Thymus (tissue), 11 donors: ENCODE measurements at regions not wholly inside any gene's neighbourhood (a gene's known extent, or its start where the extent isn't known, plus 50 kb on each side); places are given as distances from the start of the nearest gene placed in this dataset.

Experiments used
- DNase-seq, 9 donors: peaks; one replicate each; pipeline ENCODE4 v3.0.0-alpha.2; 2013; ENCODE audit warnings: low spot score in 9 of 9, low read depth in 6 of 9, missing footprints in 1 of 9
- H3K27ac ChIP-seq, 2 donors: one replicate each; pipeline ENCODE4 v1.5.1; 2013; ENCODE audit warnings: control low read depth in 1 of 2, low read depth in 1 of 2, low read length in 1 of 2, mild to moderate bottlenecking in 1 of 2, moderate library complexity in 1 of 2
- H3K27me3 ChIP-seq, 2 donors: one replicate each; pipeline ENCODE4 v1.5.1; 2013; ENCODE audit warnings: low read length in 1 of 2; ENCODE audit not compliant: control insufficient read depth in 2 of 2, insufficient read depth in 1 of 2
- H3K36me3 ChIP-seq, 2 donors: one replicate each; pipeline ENCODE4 v1.5.1; 2013; ENCODE audit warnings: low read length in 1 of 2, mild to moderate bottlenecking in 1 of 2, moderate library complexity in 1 of 2; ENCODE audit not compliant: control insufficient read depth in 2 of 2, insufficient read depth in 2 of 2
- H3K4me1 ChIP-seq, 2 donors: one replicate each; pipeline ENCODE4 v1.5.1; 2013; ENCODE audit warnings: low read length in 2 of 2; ENCODE audit not compliant: control insufficient read depth in 2 of 2, insufficient read depth in 2 of 2
- H3K4me3 ChIP-seq, 2 donors: one replicate each; pipeline ENCODE4 v1.5.1; 2013; ENCODE audit warnings: low read length in 2 of 2, control low read depth in 1 of 2, mild to moderate bottlenecking in 1 of 2
- H3K9me3 ChIP-seq, 2 donors: one replicate each; pipeline ENCODE4 v1.5.1; 2013; ENCODE audit warnings: low read length in 1 of 2, mild to moderate bottlenecking in 1 of 2; ENCODE audit not compliant: control insufficient read depth in 2 of 2, insufficient read depth in 1 of 2
- WGBS: extraction: QIAGEN DNeasy Blood & Tissue Kit; methylation state at CpG from one replicate; pipeline ENCODE4 v1.1.7; 2013; 5-methylcytosine and 5-hydroxymethylcytosine counted together
- donor health status: healthy.

GRCh38 chr2:147715807-147716206 is 129.0 kb upstream of the ACVR2A start:
- H3K4me3 ChIP-seq, result no peak overlapping the region
- no peaks in the 10 kb centered on the region for H3K4me1 ChIP-seq
- H3K27me3 ChIP-seq, result no peaks in the 10 kb centered on the region
- DNase-seq, result no peak
- no peaks in the 10 kb centered on the region for H3K9me3 ChIP-seq
- H3K36me3 ChIP-seq, result no peaks in the 10 kb centered on the region
- no peak overlapping the region for H3K27ac ChIP-seq

- H3K4me1 ChIP-seq, result no peaks in the 10 kb centered on the region
- no peak overlapping the region for H3K4me3 ChIP-seq
- DNase-seq, result no peak
- H3K36me3 ChIP-seq, result no peaks in the 10 kb centered on the region
- H3K9me3 ChIP-seq, result no peaks in the 10 kb centered on the region
- no peaks in the 10 kb centered on the region for H3K27me3 ChIP-seq
- no peak overlapping the region for H3K27ac ChIP-seq
- WGBS, result 90% methylated on average over 3 of the region's 3 CpGs
Observed at GRCh38 chr2:147714582-147714981, 130.2 kb upstream of the ACVR2A start.

GRCh38 chr2:147713349-147713748 is 131.5 kb upstream of the ACVR2A start:
- Histone ChIP-seq H3K4me1 (no peaks in the 10 kb centered on the region), H3K4me3 (no peak overlapping the region), H3K9me3 (no peaks in the 10 kb centered on the region), H3K27me3 (no peaks in the 10 kb centered on the region), H3K27ac (no peak overlapping the region), H3K36me3 (no peaks in the 10 kb centered on the region)
- no peak for DNase-seq

GRCh38 chr2:147712051-147712450 is 132.8 kb upstream of the ACVR2A start:
- 93% methylated on average over 2 of the region's 2 CpGs for WGBS
- Histone ChIP-seq H3K4me1 (no peaks in the 10 kb centered on the region), H3K27me3 (no peaks in the 10 kb centered on the region), H3K9me3 (no peaks in the 10 kb centered on the region), H3K27ac (no peak overlapping the region), H3K4me3 (no peak overlapping the region), H3K36me3 (no peaks in the 10 kb centered on the region)
- DNase-seq, result no peak

- 96% methylated on average over 4 of the region's 4 CpGs for WGBS
- Histone ChIP-seq H3K9me3 (no peaks in the 10 kb centered on the region), H3K36me3 (no peaks in the 10 kb centered on the region), H3K4me3 (no peak overlapping the region), H3K27ac (no peak overlapping the region), H3K27me3 (no peaks in the 10 kb centered on the region), H3K4me1 (no peaks in the 10 kb centered on the region)
- DNase-seq, result no peak
Observed at GRCh38 chr2:147711031-147711430, 133.8 kb upstream of the ACVR2A start.

- no peak for DNase-seq
- no peaks in the 10 kb centered on the region for H3K9me3 ChIP-seq
- no peak overlapping the region for H3K27ac ChIP-seq
- H3K27me3 ChIP-seq, result no peaks in the 10 kb centered on the region
- H3K4me3 ChIP-seq, result no peak overlapping the region
- no peaks in the 10 kb centered on the region for H3K4me1 ChIP-seq
- H3K36me3 ChIP-seq, result no peaks in the 10 kb centered on the region
Observed at GRCh38 chr2:147709655-147710054, 135.2 kb upstream of the ACVR2A start.

- no peak for DNase-seq
- 80% methylated on average over 3 of the region's 3 CpGs for WGBS
- H3K4me1 ChIP-seq, result no peaks in the 10 kb centered on the region
- H3K4me3 ChIP-seq, result no peak overlapping the region
- H3K27ac ChIP-seq, result no peak overlapping the region
- H3K36me3 ChIP-seq, result no peaks in the 10 kb centered on the region
- H3K9me3 ChIP-seq, result no peaks in the 10 kb centered on the region
- no peaks in the 10 kb centered on the region for H3K27me3 ChIP-seq
Observed at GRCh38 chr2:147703171-147703570, 141.7 kb upstream of the ACVR2A start.

- Histone ChIP-seq H3K27ac (no peak overlapping the region), H3K27me3 (no peaks in the 10 kb centered on the region), H3K4me3 (no peak overlapping the region), H3K9me3 (no peaks in the 10 kb centered on the region), H3K4me1 (no peaks in the 10 kb centered on the region), H3K36me3 (no peaks in the 10 kb centered on the region)
- DNase-seq, result no peak
- WGBS, result 93% methylated on average over 2 of the region's 2 CpGs
Observed at GRCh38 chr2:147698166-147698565, 146.7 kb upstream of the ACVR2A start.

GRCh38 chr2:147696426-147696825 is 148.4 kb upstream of the ACVR2A start:
- Histone ChIP-seq H3K27ac (no peak overlapping the region), H3K27me3 (no peaks in the 10 kb centered on the region), H3K4me1 (no peaks in the 10 kb centered on the region), H3K9me3 (no peaks in the 10 kb centered on the region), H3K36me3 (no peaks in the 10 kb centered on the region), H3K4me3 (no peak overlapping the region)
- no peak for DNase-seq
- WGBS, result 97% methylated on average over 2 of the region's 2 CpGs

GRCh38 chr2:147689220-147689909 is 155.5 kb upstream of the ACVR2A start:
- peak in 1 of 9 donors; percentile 5 for DNase-seq
- Histone ChIP-seq H3K36me3 (no peaks in the 10 kb centered on the region), H3K4me3 (no peak overlapping the region), H3K27ac (no peak overlapping the region), H3K4me1 (no peaks in the 10 kb centered on the region), H3K27me3 (no peaks in the 10 kb centered on the region), H3K9me3 (no peaks in the 10 kb centered on the region)
- 48% methylated on average over 2 of the region's 2 CpGs for WGBS
